ENCODE measurements at regions not wholly inside any gene's neighbourhood (a gene's known extent, or its start where the extent isn't known, plus 50 kb on each side); places are given as distances from the start of the nearest gene placed in this dataset.

- H3K4me3 ChIP-seq, result no peak overlapping the region
- no peaks in the 10 kb centered on the region for H3K4me1 ChIP-seq
- H3K9me3 ChIP-seq, result no peaks in the 10 kb centered on the region
- H3K27me3 ChIP-seq, result no peaks in the 10 kb centered on the region
- no peak for TF ChIP-seq POLR2AphosphoS5 (IDR thresholded peaks at IDR 0.05)
- no peak for TF ChIP-seq EP300 (IDR thresholded peaks at IDR 0.05)
- TF ChIP-seq CTCF (IDR thresholded peaks at IDR 0.05), result no peak
- TF ChIP-seq POLR2A (IDR thresholded peaks at IDR 0.05), result no peak
- H3K36me3 ChIP-seq, result no peaks in the 10 kb centered on the region
- DNase-seq (ENCODE audit: low spot score in 2 of 2), result no peak
- H3K27ac ChIP-seq, result no peak overlapping the region
- WGBS, result 71% methylated on average over 3 of the region's 3 CpGs
These were observed 295.3 kb upstream of the CTSO start for GRCh38 chr4:156248917-156249316.

- H3K27ac ChIP-seq, result no peak overlapping the region
- H3K36me3 ChIP-seq, result no peaks in the 10 kb centered on the region
- no peaks in the 10 kb centered on the region for H3K9me3 ChIP-seq
- no peak overlapping the region for H3K4me3 ChIP-seq
- no peak for DNase-seq (ENCODE audit: low spot score in 2 of 2)
- TF ChIP-seq CTCF (IDR thresholded peaks at IDR 0.05), result no peak
- no peak for TF ChIP-seq EP300 (IDR thresholded peaks at IDR 0.05)
- no peak for TF ChIP-seq POLR2AphosphoS5 (IDR thresholded peaks at IDR 0.05)
- TF ChIP-seq POLR2A (IDR thresholded peaks at IDR 0.05), result no peak
- 42% methylated on average over 2 of the region's 2 CpGs for WGBS
- no peaks in the 10 kb centered on the region for H3K4me1 ChIP-seq
- H3K27me3 ChIP-seq, result no peaks in the 10 kb centered on the region
These were observed 293.8 kb upstream of the CTSO start for GRCh38 chr4:156247470-156247869.

- no peak for DNase-seq (ENCODE audit: low spot score in 2 of 2)
- Histone ChIP-seq H3K4me3 (no peak overlapping the region), H3K27me3 (no peaks in the 10 kb centered on the region), H3K36me3 (no peaks in the 10 kb centered on the region), H3K27ac (no peak overlapping the region), H3K9me3 (no peaks in the 10 kb centered on the region), H3K4me1 (no peaks in the 10 kb centered on the region)
- TF ChIP-seq POLR2A (IDR thresholded peaks at IDR 0.05) (no peak), EP300 (IDR thresholded peaks at IDR 0.05) (no peak), POLR2AphosphoS5 (IDR thresholded peaks at IDR 0.05) (no peak), CTCF (IDR thresholded peaks at IDR 0.05) (no peak)
- 87% methylated on average over 4 of the region's 4 CpGs for whole genome bisulfite sequencing
These were observed 289.3 kb upstream of the CTSO start for GRCh38 chr4:156243015-156243414.

GRCh38 chr4:156242390-156242789 is 288.7 kb upstream of the CTSO start:
- no peak overlapping the region for H3K27ac ChIP-seq
- no peak for DNase-seq (ENCODE audit: low spot score in 2 of 2)
- no peak overlapping the region for H3K4me3 ChIP-seq
- no peaks in the 10 kb centered on the region for H3K4me1 ChIP-seq
- no peaks in the 10 kb centered on the region for H3K27me3 ChIP-seq
- TF ChIP-seq POLR2AphosphoS5 (IDR thresholded peaks at IDR 0.05) (no peak), EP300 (IDR thresholded peaks at IDR 0.05) (no peak), CTCF (IDR thresholded peaks at IDR 0.05) (no peak), POLR2A (IDR thresholded peaks at IDR 0.05) (no peak)
- WGBS, result 52% methylated on average over 4 of the region's 4 CpGs
- H3K36me3 ChIP-seq, result no peaks in the 10 kb centered on the region
- no peaks in the 10 kb centered on the region for H3K9me3 ChIP-seq

- no peak for DNase-seq (ENCODE audit: low spot score in 2 of 2)
- Histone ChIP-seq H3K4me3 (no peak overlapping the region), H3K27ac (no peak overlapping the region), H3K9me3 (no peaks in the 10 kb centered on the region), H3K27me3 (no peaks in the 10 kb centered on the region), H3K36me3 (no peaks in the 10 kb centered on the region), H3K4me1 (no peaks in the 10 kb centered on the region)
- 77% methylated on average over 2 of the region's 2 CpGs for WGBS
- no peak for TF ChIP-seq EP300 (IDR thresholded peaks at IDR 0.05)
- no peak for TF ChIP-seq CTCF (IDR thresholded peaks at IDR 0.05)
- no peak for TF ChIP-seq POLR2A (IDR thresholded peaks at IDR 0.05)
- no peak for TF ChIP-seq POLR2AphosphoS5 (IDR thresholded peaks at IDR 0.05)
These were observed 288.2 kb upstream of the CTSO start for GRCh38 chr4:156241896-156242295.

Measured in suprapubic skin (tissue), 4 donors.